Sigmoid colon (tissue), 3 donors: ENCODE measurements at regions not wholly inside any gene's neighbourhood (a gene's known extent, or its start where the extent isn't known, plus 50 kb on each side); places are given as distances from the start of the nearest gene placed in this dataset.

Source experiments
- CTCF ChIP-seq, 4 experiments: fragments of 450-650 bp in 3 of 4; fragments of 200-600 bp in 1 of 4; IDR thresholded peaks; one replicate each; pipeline ENCODE4 v1.5.1; 2016 to 2019; ENCODE audit warnings: antibody characterized with exemption in 4 of 4, mild to moderate bottlenecking in 3 of 4, moderate library complexity in 2 of 4
- POLR2A ChIP-seq, 2 donors: fragments of 450-650 bp; IDR thresholded peaks; one replicate each; pipeline ENCODE4 v1.6.1; 2016; ENCODE audit warnings: antibody characterized with exemption in 2 of 2, mild to moderate bottlenecking in 2 of 2, moderate library complexity in 2 of 2

- TF ChIP-seq CTCF (IDR thresholded peaks at IDR 0.05) (no peak), POLR2A (IDR thresholded peaks at IDR 0.05) (no peak)
Measured at GRCh38 chr5:92795633-92796032, 785.4 kb downstream of the NR2F1-AS1 start.
